ENCODE measurements at regions not wholly inside any gene's neighbourhood (a gene's known extent, or its start where the extent isn't known, plus 50 kb on each side); places are given as distances from the start of the nearest gene placed in this dataset.

GRCh38 chr15:67992834-67993233 lies 61.3 kb upstream of the PIAS1 start:
- TF ChIP-seq CTCF (IDR thresholded peaks at IDR 0.05; ENCODE audit: low read length) (no peak), EZH2phosphoT487 (IDR thresholded peaks at IDR 0.05; ENCODE audit: low read length) (no peak)

All from MM.1S (cell line).